NCI-H1436 (cell line): ENCODE measurements at regions not wholly inside any gene's neighbourhood (a gene's known extent, or its start where the extent isn't known, plus 50 kb on each side); places are given as distances from the start of the nearest gene placed in this dataset.

ENCODE experiments used
- DNase-seq: peaks from one replicate; lab custom pipeline; 2025; lab: John Stamatoyannopoulos, UW

DNA sequence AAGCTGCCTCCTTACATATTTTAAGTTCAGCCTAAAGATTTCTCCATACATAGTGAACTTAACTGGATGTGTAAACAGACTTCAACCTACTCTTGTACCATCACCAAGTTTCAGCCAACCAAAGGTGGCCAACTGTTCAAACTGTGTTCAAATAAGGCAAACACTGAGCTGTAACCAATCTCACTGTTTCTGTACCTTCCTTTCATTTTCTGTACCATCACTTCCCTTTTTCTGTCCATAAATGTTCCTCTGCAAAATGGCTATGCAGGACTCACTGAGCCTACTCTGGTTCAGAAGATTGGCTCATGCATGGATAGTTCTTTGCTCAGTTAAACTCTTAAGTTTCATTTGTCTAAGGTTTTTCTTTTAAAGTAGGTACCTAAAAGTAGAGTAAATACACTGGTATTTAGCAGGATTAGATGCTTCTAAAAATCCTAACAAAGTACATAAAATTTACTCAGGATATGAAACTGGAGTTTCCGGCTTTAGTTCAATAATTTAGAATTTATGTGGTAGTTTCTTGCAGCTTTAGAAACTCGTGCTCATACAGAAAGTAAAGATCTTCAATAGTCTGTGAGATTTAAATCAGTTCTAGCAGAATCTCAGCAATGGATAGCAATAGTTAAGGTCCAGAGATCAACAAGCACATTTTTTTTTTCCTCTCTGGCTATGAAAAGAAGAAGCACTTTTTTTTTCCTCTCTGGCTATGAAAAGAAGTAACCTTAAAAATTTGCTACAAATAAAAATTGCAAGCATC, 282.0 kb upstream of the PPFIA2 start:
- DNase-seq = no peak

GRCh38 chr12:82034769-82035168, 275.6 kb upstream of the PPFIA2 start:
- no peak for DNase-seq

DNA sequence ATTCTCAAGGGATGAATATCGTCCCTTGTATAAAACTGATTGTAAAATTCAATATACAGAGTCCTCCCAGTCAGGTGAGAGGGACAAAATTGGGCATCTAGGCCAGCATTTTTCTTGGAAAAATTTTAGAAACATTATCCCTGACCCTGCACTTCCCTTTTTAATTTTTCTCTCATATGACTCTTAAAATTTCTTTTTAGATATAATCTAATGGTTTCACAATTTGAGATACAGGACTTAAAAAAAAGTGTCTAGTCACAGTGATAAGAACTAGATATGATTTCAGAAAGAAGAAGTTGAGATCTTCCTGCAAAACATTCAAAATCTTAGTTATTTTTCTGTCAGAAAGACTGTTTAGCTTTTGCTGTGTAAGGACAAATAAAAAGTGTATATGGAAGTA, 270.8 kb upstream of the PPFIA2 start:
- DNase-seq = no peak

- DNase-seq = no peak
Observed at GRCh38 chr12:82028772-82029171, 269.6 kb upstream of the PPFIA2 start.

GRCh38 chr12:82027612-82028011, 268.5 kb upstream of the PPFIA2 start:
- DNase-seq = no peak

- no peak for DNase-seq
Observed at GRCh38 chr12:82025462-82025861, 266.3 kb upstream of the PPFIA2 start.

DNA sequence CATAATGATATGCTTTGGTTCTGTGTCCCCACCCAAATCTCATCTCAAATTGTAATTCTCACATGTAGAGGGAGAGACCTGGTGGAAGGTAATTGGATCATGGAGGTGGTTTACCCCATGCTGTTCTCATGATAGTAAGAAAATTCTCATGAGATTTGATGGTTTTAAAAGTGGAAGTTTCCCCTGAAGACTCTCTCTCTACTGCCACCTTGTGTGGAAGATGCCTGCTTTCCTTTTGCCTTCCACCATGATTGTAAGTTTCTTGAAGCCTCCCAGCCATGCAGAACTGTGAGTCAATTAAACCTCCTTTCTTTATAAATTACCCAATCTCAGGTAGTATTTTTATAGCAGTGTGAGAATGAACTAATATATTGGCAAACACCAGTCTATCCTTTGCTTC, 260.4 kb upstream of the PPFIA2 start:
- no peak for DNase-seq

DNA sequence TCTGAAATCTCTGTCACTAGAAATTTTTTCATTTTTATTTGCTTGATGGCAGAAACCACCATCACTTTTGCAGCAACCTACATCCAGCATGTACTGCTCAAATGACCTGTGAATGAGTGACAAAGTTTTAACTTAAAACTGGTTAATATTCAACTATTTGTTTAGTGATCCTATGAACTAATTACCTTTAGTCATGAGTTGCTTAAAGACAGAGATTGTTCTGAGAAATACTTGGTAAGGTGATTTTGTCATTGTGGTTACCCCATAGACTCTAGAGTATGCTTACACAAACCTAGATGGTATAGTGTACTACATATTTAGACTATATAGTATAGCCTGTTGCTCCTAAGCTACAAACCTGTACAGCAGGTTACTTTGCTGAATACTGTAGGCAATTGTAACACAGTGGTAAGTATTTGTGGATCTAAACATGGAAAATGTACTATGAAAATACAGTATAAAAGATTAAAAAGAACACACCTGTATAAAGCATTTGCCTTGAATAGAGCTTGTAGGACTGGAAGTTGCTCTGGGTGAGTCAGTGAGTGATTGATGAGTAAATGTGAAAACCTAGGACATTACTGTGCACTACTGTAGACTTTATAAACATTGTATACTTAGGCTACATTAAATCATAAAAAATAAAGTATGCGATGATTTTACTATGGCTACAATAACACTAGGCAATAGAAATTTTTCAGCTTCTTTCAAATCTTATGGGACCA, 256.6 kb upstream of the PPFIA2 start:
- no peak for DNase-seq

DNA sequence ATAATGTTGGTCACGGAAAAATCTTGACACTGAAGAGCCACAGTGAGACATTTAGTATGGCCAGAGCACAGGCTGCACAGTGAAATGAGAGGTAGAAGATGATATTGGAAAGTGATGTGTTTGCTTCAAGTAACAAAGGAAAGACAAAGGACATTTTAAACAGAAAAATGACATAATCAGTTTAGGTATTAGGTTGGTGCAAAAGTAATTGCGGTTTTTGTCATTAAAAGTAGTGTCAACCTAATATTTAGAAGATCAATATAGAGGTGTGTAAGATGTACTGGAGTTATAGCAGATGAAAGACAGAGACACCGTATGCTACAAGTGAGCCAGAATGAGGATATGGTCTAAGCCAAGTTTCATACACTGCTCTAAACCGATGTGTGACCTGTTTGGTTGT, 253.0 kb upstream of the PPFIA2 start:
- DNase-seq = no peak

DNA sequence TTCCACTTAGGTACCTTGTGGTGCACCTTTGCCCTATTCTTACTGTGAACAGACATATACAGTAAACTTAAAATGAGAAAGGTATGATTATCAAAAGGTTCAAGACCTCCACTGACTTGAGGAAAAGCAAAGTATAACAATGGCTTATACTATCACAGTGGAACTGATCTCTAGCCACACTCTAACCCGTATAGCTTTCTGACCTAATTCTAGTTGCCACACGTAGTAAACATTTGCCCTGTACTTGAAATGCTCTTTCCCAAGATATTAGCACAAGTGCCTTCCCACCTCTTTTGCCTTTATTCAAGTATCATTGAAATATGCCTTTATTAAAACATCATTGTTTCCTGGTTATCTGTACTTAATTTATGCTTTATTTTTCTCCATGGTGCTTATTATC, 250.4 kb upstream of the PPFIA2 start:
- no peak for DNase-seq

GRCh38 chr12:82008251-82008650, 249.1 kb upstream of the PPFIA2 start:
- DNase-seq = no peak

DNA sequence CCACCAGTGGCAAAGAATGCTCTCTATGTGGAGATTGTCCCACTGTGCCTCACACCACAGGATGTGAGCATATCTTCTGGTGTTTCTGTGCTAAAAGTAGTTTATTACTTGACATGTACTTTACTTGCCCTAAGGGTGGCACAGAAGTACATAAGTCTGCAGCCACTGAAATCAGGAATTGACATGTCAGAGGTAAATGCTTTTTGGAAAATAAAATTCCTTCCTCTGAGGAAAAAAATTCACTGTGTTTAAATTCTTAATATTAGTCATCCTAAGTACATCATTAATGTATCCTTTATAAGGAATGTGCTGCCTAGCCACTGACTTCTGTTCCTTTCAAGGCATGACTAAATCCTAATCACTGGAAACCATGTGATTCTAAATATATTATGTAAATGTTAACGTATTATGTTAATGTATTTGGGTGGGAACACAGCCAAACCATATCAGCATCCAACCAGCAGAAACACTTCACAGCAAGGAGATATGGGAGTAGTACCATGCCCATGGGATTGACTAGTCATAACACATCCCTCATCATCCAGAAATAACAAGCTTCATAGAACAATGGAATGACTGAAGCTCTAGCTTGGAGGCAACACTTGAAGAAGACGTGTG, 239.7 kb upstream of the PPFIA2 start:
- DNase-seq = no peak

GRCh38 chr12:81992461-81992860, 233.3 kb upstream of the PPFIA2 start:
- DNase-seq = no peak

GRCh38 chr12:81991868-81992267, 232.7 kb upstream of the PPFIA2 start:
- DNase-seq = no peak

DNA sequence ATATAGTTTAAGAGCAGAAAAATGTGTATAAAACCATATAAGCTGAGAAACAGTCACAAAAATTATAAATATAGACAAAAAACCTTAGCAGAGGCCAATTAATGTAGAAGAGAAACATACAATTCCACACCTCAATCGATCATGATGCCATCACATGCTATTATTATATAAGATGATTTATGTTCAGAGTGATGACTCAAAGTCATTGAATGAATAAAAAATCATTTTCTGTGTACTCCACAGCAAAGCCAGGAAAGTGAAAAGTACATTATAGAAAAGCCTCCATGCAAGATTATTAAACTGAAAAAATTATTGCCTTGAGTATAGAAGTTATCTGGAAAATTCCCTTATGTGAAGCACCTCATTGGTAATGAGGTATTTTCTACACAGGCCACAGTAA, 229.2 kb upstream of the PPFIA2 start:
- DNase-seq = no peak

GRCh38 chr12:81987371-81987770, 228.2 kb upstream of the PPFIA2 start:
- no peak for DNase-seq

GRCh38 chr12:81976661-81977060, 217.5 kb upstream of the PPFIA2 start:
- DNase-seq = no peak

GRCh38 chr12:81974762-81975161, 215.6 kb upstream of the PPFIA2 start:
- DNase-seq = no peak

DNA sequence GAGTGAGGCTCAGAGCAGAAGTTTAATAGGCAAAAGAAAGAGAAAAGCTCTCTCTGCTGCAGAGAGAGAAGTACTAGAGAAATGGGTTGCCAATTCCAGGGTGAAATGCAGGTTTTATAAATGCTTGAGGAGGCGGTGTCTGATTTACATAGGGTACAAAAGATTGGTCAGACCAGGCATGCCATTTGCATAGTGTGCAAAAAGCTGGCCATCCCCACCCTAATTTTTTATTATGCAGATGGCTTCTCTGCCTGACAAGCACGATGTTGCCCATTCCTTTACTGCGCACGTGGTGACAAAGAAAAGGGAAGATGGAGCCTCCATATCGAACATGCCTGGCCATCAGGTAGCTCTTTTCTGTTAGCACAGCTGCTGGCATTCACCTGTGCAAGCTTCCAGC, 209.3 kb upstream of the PPFIA2 start:
- DNase-seq = no peak

GRCh38 chr12:81963636-81964035, 204.5 kb upstream of the PPFIA2 start:
- DNase-seq = no peak

DNA sequence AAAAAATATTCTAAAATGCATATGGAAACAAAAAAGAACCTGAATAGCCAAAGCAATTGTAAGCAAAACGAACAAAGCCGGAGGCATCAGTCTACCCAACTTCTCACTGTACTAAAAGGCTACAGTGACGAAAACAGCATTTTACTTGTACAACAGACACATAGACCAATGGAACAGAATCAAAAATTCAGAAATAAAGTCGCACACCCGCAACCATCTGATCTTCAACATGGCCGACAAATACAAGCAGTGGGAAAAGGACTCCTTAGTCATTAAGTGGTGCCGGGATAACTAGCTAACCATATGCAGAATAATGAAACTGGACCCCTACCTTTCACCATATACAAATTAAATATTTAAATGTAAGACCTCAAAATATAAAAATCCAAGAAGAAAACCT, 203.9 kb upstream of the PPFIA2 start:
- DNase-seq = no peak

- DNase-seq = no peak
Observed at GRCh38 chr12:81962126-81962856, 203.1 kb upstream of the PPFIA2 start.

DNA sequence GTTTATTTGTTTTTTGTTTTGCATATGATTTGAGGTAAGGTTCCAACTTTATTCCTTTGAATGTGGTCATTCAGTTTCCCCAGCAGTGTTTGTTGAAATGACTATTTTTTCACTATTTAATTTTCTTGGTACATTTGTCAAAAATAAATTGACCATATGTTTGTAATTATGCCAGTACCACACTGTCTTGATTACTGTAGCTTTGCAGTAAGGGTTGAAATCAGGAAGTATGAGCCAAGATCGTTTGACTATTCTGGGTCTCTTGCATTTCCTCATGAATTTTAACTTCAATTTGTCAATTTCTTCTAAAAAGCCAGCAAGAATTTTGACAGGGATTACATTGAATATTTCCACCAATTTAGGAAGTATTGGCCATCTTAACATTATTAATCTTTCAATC, 199.3 kb upstream of the PPFIA2 start:
- no peak for DNase-seq
